ENCODE measurements at regions not wholly inside any gene's neighbourhood (a gene's known extent, or its start where the extent isn't known, plus 50 kb on each side); places are given as distances from the start of the nearest gene placed in this dataset.
A peak's percentile ranks its signal among the peaks of the same experiment; 100 is the strongest.

DNA sequence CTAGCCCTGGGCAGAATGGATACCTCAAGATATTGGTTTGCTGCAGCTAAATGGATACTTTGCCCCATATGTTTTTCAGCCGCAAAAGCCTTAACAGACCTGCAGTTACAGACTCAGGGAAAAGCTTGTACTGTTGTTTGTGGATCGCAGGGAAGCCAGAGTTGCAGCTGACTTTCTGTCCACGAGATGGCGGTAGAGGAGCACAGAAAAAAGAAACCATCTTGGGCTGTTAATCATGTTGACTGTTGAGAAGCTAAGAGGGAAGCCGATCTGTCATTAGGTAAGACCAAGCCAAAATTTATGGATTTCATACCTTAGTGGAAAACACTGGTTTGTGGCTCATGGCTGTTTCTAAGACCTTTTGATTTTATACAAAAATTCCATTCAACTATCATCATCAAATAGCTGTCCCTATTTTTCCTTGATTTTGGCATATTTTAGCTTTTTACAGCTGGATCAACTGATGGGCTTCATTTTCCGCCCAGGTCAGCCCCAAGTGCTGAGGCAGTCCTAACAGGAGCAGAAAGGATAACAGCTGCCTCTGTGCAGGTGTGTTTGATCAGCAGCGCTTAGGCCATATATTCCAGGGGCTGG, 205.7 kb upstream of the ZPLD1 start:
- TF ChIP-seq, protein P1, sequence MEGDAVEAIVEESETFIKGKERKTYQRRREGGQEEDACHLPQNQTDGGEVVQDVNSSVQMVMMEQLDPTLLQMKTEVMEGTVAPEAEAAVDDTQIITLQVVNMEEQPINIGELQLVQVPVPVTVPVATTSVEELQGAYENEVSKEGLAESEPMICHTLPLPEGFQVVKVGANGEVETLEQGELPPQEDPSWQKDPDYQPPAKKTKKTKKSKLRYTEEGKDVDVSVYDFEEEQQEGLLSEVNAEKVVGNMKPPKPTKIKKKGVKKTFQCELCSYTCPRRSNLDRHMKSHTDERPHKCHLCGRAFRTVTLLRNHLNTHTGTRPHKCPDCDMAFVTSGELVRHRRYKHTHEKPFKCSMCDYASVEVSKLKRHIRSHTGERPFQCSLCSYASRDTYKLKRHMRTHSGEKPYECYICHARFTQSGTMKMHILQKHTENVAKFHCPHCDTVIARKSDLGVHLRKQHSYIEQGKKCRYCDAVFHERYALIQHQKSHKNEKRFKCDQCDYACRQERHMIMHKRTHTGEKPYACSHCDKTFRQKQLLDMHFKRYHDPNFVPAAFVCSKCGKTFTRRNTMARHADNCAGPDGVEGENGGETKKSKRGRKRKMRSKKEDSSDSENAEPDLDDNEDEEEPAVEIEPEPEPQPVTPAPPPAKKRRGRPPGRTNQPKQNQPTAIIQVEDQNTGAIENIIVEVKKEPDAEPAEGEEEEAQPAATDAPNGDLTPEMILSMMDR (CRISPR knock-in tag; IDR thresholded peaks at IDR 0.05): peak; percentile 87
- no peak for TF ChIP-seq RORA (CRISPR knock-in tag; IDR thresholded peaks at IDR 0.05)
- TF ChIP-seq JARID2 (CRISPR knock-in tag; IDR thresholded peaks at IDR 0.05; ENCODE audit: insufficient replicate concordance): no peak
- TF ChIP-seq TAF1 (CRISPR knock-in tag; IDR thresholded peaks at IDR 0.05): no peak
- no peak for TF ChIP-seq ASH2L (IDR thresholded peaks at IDR 0.05; ENCODE audit: insufficient read length, low read depth, low read length)
- no peak for TF ChIP-seq HCFC1 (IDR thresholded peaks at IDR 0.05; ENCODE audit: low read depth, low read length)
- no peak for TF ChIP-seq EZH2 (conservative IDR thresholded peaks at IDR 0.05; ENCODE audit: low read depth, low read length)
- TF ChIP-seq POLR2A (IDR thresholded peaks at IDR 0.05; ENCODE audit: insufficient read depth in 1 of 2, low read depth in 2 of 2, low read length in 2 of 2): no peak
- peak; percentile 24 for TF ChIP-seq YY1 (IDR thresholded peaks at IDR 0.05; ENCODE audit: insufficient read depth, insufficient replicate concordance, low read depth, low read length)
- TF ChIP-seq ZNF20 (CRISPR knock-in tag; IDR thresholded peaks at IDR 0.05): no peak
- no peak for TF ChIP-seq CBX2 (IDR thresholded peaks at IDR 0.05; ENCODE audit: low read depth, low read length)
- TF ChIP-seq CBX2 (CRISPR knock-in tag; IDR thresholded peaks at IDR 0.05; ENCODE audit: low read depth): no peak
- no peak for TF ChIP-seq PHF21A (CRISPR knock-in tag; IDR thresholded peaks at IDR 0.05)
